ENCODE measurements at regions not wholly inside any gene's neighbourhood (a gene's known extent, or its start where the extent isn't known, plus 50 kb on each side); places are given as distances from the start of the nearest gene placed in this dataset.

GRCh38 chr12:23174917-23175316 is 549.9 kb downstream of the ETNK1 start:
- ATAC-seq, result no peak
- H3K4me1 ChIP-seq, result no peaks in the 10 kb centered on the region
- TF ChIP-seq CTCF (IDR thresholded peaks at IDR 0.05), result no peak
- H3K36me3 ChIP-seq, result no peaks in the 10 kb centered on the region
- no peak overlapping the region for H3K4me3 ChIP-seq
- H3K27ac ChIP-seq, result no peak overlapping the region
- peaks cover 0 to 19% of the 10 kb centered on the region in 2 donors for H3K9me3 ChIP-seq
- intact Hi-C loops (cut with DNase I), result no loop called here
- no peak for DNase-seq
- no peaks in the 10 kb centered on the region for H3K27me3 ChIP-seq

GRCh38 chr12:23185346-23185745 is 560.4 kb downstream of the ETNK1 start:
- Histone ChIP-seq H3K4me1 (no peaks in the 10 kb centered on the region), H3K36me3 (no peaks in the 10 kb centered on the region), H3K9me3 (no peaks in the 10 kb centered on the region), H3K4me3 (no peak overlapping the region), H3K27me3 (no peaks in the 10 kb centered on the region), H3K27ac (no peak overlapping the region)
- DNase-seq (no peak), ATAC-seq (no peak)
- no peak for TF ChIP-seq CTCF (IDR thresholded peaks at IDR 0.05)
- intact Hi-C loops (cut with DNase I), result loop anchor here in 1 of 2 donors (10.0 kb wide), 1 partner anchor 809 kb away; no protein-coding TSS in a partner anchor

GRCh38 chr12:23186950-23187349 is 562.0 kb downstream of the ETNK1 start:
- Histone ChIP-seq H3K27me3 (no peaks in the 10 kb centered on the region), H3K27ac (no peak overlapping the region), H3K4me3 (no peak overlapping the region), H3K9me3 (no peaks in the 10 kb centered on the region), H3K4me1 (no peaks in the 10 kb centered on the region), H3K36me3 (no peaks in the 10 kb centered on the region)
- no peak for DNase-seq
- ATAC-seq, result no peak
- no peak for TF ChIP-seq CTCF (IDR thresholded peaks at IDR 0.05)
- intact Hi-C loops (cut with DNase I), result loop anchor here in 1 of 2 donors (10.0 kb wide), 1 partner anchor 808 kb away; no protein-coding TSS in a partner anchor

GRCh38 chr12:23193552-23193951 is 568.6 kb downstream of the ETNK1 start:
- Histone ChIP-seq H3K4me3 (no peak overlapping the region), H3K27me3 (no peaks in the 10 kb centered on the region), H3K4me1 (no peaks in the 10 kb centered on the region), H3K36me3 (no peaks in the 10 kb centered on the region), H3K27ac (no peak overlapping the region), H3K9me3 (no peaks in the 10 kb centered on the region)
- ATAC-seq (no peak), DNase-seq (no peak)
- intact Hi-C loops (cut with DNase I), result no loop called here
- no peak for TF ChIP-seq CTCF (IDR thresholded peaks at IDR 0.05)

GRCh38 chr12:23197266-23197665 is 572.3 kb downstream of the ETNK1 start:
- Histone ChIP-seq H3K36me3 (no peaks in the 10 kb centered on the region), H3K9me3 (no peaks in the 10 kb centered on the region), H3K27ac (no peak overlapping the region), H3K4me3 (no peak overlapping the region), H3K4me1 (no peaks in the 10 kb centered on the region), H3K27me3 (no peaks in the 10 kb centered on the region)
- TF ChIP-seq CTCF (IDR thresholded peaks at IDR 0.05), result no peak
- DNase-seq, result no peak
- ATAC-seq, result no peak
- intact Hi-C loops (cut with DNase I), result no loop called here

Data from left lung (tissue), 4 donors.